Parathyroid adenoma (tissue), 2 donors: ENCODE measurements at regions not wholly inside any gene's neighbourhood (a gene's known extent, or its start where the extent isn't known, plus 50 kb on each side); places are given as distances from the start of the nearest gene placed in this dataset.

Source experiments
- H2AFZ ChIP-seq: fragments of 300-600 bp; sonication (generic); one replicate; pipeline ENCODE4 v1.7.0; 2017; ENCODE audit warnings: antibody characterized with exemption, mild to moderate bottlenecking
- H3K27ac ChIP-seq: fragments of 300-600 bp; sonication (generic); one replicate; pipeline ENCODE4 v1.7.0; 2017
- H3K27me3 ChIP-seq: fragments of 300-600 bp; sonication (generic); one replicate; pipeline ENCODE4 v1.7.0; 2017; ENCODE audit warnings: low read length; ENCODE audit not compliant: control insufficient read depth, insufficient read depth
- H3K36me3 ChIP-seq: fragments of 300-600 bp; sonication (generic); one replicate; pipeline ENCODE4 v1.7.0; 2017; ENCODE audit warnings: low read length; ENCODE audit not compliant: control insufficient read depth, insufficient read depth
- H3K4me1 ChIP-seq: fragments of 300-600 bp; sonication (generic); one replicate; pipeline ENCODE4 v1.7.0; 2017; ENCODE audit warnings: control low read depth
- H3K4me2 ChIP-seq: fragments of 300-600 bp; sonication (generic); one replicate; pipeline ENCODE4 v1.7.0; 2017; ENCODE audit warnings: low read length
- H3K4me3 ChIP-seq: fragments of 300-600 bp; sonication (generic); one replicate; pipeline ENCODE4 v1.7.0; 2017; ENCODE audit warnings: low read depth, low read length
- H3K79me2 ChIP-seq: fragments of 300-600 bp; sonication (generic); one replicate; pipeline ENCODE4 v1.7.0; 2017; ENCODE audit warnings: control low read depth
- H3K9ac ChIP-seq: fragments of 300-600 bp; sonication (generic); one replicate; pipeline ENCODE4 v1.7.0; 2017; ENCODE audit warnings: mild to moderate bottlenecking
- H3K9me3 ChIP-seq: fragments of 300-600 bp; sonication (generic); one replicate; pipeline ENCODE4 v1.7.0; 2017; ENCODE audit warnings: low read length; ENCODE audit not compliant: control insufficient read depth
- CTCF ChIP-seq: fragments of 300-600 bp; sonication (generic); IDR thresholded peaks from one replicate; pipeline ENCODE4 v1.7.0; 2017; ENCODE audit warnings: antibody characterized with exemption, mild to moderate bottlenecking
- donor health status: primary hyperparathyroidism.

DNA sequence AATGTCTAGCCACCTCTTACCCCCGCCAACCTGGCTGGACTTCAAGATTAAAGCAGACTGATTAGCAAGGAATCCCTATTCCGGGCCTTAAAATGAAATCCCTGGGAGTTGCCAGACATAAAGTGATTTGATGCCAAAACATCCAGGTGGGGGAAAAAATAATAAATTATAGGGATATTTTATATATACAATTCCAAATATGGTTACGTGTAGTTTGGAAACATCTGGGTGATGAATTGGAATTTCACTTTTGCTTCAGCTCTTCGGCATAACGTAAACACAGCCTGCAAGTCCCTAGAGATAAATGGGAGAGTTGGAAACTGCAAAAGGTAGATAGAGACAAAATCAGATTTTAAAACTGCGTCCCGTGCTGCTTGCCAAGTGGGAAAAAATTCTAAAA is 545.5 kb upstream of the MDFIC2 start:
- Histone ChIP-seq H3K4me1 (no peaks in the 10 kb centered on the region), H3K27me3 (no peaks in the 10 kb centered on the region), H3K9ac (no peak overlapping the region), H3K4me3 (no peak overlapping the region), H3K4me2 (no peak overlapping the region), H2AFZ (no peak overlapping the region), H3K36me3 (no peaks in the 10 kb centered on the region), H3K9me3 (no peaks in the 10 kb centered on the region), H3K27ac (no peak overlapping the region), H3K79me2 (no peaks in the 10 kb centered on the region)
- TF ChIP-seq CTCF = no peak

DNA sequence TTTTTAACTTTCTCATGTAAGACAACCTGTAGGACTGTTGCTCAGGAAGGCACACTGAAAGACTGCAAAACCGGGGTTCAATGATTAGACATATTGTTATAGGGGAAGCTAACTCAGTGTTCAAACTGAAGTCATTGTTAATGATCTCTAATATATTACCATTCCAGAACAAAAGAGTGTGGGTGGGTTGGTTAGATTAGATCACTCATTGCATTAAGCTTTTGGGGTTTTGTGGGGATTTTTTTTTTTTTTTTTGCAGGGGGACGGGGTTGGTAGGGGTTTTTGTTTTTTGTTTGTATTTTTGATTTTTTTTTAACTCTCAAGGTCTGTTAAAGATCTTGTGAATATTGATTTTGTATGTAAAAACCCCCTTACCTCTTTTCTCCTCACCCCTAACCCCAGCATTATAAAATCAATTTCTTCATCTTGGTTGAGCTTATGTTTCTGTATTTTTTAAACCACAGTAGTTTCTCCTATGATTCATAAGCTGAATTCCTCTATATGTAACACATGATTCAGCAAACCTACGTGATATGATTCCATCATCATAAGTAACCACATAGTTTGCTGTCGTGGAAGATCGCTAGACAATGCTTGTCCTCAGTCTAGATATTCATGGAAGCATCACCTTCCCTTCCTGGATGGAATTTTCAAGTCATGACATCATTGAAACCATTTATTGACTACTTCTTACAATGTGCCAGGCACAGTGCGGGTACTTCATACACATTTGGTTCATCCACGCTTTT is 544.1 kb upstream of the MDFIC2 start:
- Histone ChIP-seq H2AFZ (no peak overlapping the region), H3K9me3 (no peaks in the 10 kb centered on the region), H3K27ac (no peak overlapping the region), H3K4me3 (no peak overlapping the region), H3K9ac (no peak overlapping the region), H3K36me3 (no peaks in the 10 kb centered on the region), H3K4me1 (no peaks in the 10 kb centered on the region), H3K27me3 (no peaks in the 10 kb centered on the region), H3K79me2 (no peaks in the 10 kb centered on the region), H3K4me2 (no peak overlapping the region)
- no peak for TF ChIP-seq CTCF

DNA sequence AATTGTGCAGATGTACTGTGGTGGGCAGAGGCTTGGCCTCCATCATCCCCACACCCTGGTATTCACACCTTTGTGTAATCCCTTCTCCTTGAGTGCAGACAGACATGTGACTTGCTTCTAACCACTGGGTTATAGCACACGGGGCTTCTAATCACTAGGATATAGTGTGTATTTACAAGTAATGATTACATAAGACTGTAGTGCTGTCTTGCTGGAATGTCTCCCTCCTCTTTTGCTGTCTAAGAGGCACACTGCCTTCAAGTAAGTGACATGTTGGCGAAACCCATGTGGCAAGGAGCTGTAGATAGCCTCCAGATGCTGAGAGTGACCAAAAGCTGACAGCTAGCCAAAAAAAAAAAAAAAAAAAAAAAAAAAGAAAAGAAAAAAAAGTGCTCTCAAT is 542.7 kb upstream of the MDFIC2 start:
- H3K27ac ChIP-seq = no peak overlapping the region
- H3K36me3 ChIP-seq = no peaks in the 10 kb centered on the region
- no peak overlapping the region for H3K9ac ChIP-seq
- no peaks in the 10 kb centered on the region for H3K79me2 ChIP-seq
- H3K27me3 ChIP-seq = no peaks in the 10 kb centered on the region
- no peaks in the 10 kb centered on the region for H3K9me3 ChIP-seq
- no peak for TF ChIP-seq CTCF
- H3K4me3 ChIP-seq = no peak overlapping the region
- no peak overlapping the region for H3K4me2 ChIP-seq
- no peaks in the 10 kb centered on the region for H3K4me1 ChIP-seq
- no peak overlapping the region for H2AFZ ChIP-seq

DNA sequence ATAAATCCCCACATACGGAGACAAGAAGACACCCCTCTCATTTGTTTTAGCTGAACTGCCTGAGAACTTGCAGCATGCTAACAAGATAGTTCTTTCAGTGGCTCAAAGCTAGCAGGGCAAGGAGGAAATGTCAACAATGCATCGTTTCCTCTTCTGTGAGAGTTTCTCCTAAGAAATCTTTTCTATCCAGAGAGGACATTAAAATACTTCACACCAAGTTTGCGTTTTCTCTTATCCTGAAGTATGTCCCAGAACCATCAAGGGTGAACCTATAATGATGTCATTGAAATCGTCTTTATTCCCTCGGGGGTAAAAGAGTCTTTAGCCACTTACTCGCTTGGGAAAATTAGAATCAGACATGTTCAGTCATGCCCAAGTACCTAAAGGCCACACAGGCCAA is 541.7 kb upstream of the MDFIC2 start:
- TF ChIP-seq CTCF = no peak
- Histone ChIP-seq H3K9ac (no peak overlapping the region), H3K27me3 (no peaks in the 10 kb centered on the region), H3K27ac (no peak overlapping the region), H3K79me2 (no peaks in the 10 kb centered on the region), H3K4me2 (no peak overlapping the region), H3K4me3 (no peak overlapping the region), H3K9me3 (no peaks in the 10 kb centered on the region), H3K36me3 (no peaks in the 10 kb centered on the region), H3K4me1 (no peaks in the 10 kb centered on the region), H2AFZ (no peak overlapping the region)
